ENCODE measurements at regions not wholly inside any gene's neighbourhood (a gene's known extent, or its start where the extent isn't known, plus 50 kb on each side); places are given as distances from the start of the nearest gene placed in this dataset.

GRCh38 chr11:121983901-121984300 is 132.1 kb downstream of the BLID start:
- TF ChIP-seq, protein P1, sequence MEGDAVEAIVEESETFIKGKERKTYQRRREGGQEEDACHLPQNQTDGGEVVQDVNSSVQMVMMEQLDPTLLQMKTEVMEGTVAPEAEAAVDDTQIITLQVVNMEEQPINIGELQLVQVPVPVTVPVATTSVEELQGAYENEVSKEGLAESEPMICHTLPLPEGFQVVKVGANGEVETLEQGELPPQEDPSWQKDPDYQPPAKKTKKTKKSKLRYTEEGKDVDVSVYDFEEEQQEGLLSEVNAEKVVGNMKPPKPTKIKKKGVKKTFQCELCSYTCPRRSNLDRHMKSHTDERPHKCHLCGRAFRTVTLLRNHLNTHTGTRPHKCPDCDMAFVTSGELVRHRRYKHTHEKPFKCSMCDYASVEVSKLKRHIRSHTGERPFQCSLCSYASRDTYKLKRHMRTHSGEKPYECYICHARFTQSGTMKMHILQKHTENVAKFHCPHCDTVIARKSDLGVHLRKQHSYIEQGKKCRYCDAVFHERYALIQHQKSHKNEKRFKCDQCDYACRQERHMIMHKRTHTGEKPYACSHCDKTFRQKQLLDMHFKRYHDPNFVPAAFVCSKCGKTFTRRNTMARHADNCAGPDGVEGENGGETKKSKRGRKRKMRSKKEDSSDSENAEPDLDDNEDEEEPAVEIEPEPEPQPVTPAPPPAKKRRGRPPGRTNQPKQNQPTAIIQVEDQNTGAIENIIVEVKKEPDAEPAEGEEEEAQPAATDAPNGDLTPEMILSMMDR (IDR thresholded peaks at IDR 0.05; ENCODE audit: poor library complexity, severe bottlenecking), result no peak
- TF ChIP-seq POLR2AphosphoS5 (IDR thresholded peaks at IDR 0.05) (no peak), TAF1 (IDR thresholded peaks at IDR 0.05; ENCODE audit: low read depth) (no peak), RAD21 (conservative IDR thresholded peaks at IDR 0.05) (no peak), EZH2 (IDR thresholded peaks at IDR 0.05; ENCODE audit: borderline replicate concordance, insufficient read depth, low read length, poor library complexity, severe bottlenecking) (no peak), EP300 (conservative IDR thresholded peaks at IDR 0.05; ENCODE audit: poor library complexity, severe bottlenecking) (no peak), SMC3 (conservative IDR thresholded peaks at IDR 0.05; ENCODE audit: poor library complexity) (no peak), MXI1 (conservative IDR thresholded peaks at IDR 0.05; ENCODE audit: poor library complexity, severe bottlenecking) (no peak)
- TF ChIP-seq, protein P2, sequence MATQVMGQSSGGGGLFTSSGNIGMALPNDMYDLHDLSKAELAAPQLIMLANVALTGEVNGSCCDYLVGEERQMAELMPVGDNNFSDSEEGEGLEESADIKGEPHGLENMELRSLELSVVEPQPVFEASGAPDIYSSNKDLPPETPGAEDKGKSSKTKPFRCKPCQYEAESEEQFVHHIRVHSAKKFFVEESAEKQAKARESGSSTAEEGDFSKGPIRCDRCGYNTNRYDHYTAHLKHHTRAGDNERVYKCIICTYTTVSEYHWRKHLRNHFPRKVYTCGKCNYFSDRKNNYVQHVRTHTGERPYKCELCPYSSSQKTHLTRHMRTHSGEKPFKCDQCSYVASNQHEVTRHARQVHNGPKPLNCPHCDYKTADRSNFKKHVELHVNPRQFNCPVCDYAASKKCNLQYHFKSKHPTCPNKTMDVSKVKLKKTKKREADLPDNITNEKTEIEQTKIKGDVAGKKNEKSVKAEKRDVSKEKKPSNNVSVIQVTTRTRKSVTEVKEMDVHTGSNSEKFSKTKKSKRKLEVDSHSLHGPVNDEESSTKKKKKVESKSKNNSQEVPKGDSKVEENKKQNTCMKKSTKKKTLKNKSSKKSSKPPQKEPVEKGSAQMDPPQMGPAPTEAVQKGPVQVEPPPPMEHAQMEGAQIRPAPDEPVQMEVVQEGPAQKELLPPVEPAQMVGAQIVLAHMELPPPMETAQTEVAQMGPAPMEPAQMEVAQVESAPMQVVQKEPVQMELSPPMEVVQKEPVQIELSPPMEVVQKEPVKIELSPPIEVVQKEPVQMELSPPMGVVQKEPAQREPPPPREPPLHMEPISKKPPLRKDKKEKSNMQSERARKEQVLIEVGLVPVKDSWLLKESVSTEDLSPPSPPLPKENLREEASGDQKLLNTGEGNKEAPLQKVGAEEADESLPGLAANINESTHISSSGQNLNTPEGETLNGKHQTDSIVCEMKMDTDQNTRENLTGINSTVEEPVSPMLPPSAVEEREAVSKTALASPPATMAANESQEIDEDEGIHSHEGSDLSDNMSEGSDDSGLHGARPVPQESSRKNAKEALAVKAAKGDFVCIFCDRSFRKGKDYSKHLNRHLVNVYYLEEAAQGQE (IDR thresholded peaks at IDR 0.05; ENCODE audit: borderline replicate concordance), result no peak

Measured in neural cell (in vitro differentiated cells).